HG02798 (cell line): ENCODE measurements at regions not wholly inside any gene's neighbourhood (a gene's known extent, or its start where the extent isn't known, plus 50 kb on each side); places are given as distances from the start of the nearest gene placed in this dataset.
A peak's percentile ranks its signal among the peaks of the same experiment; 100 is the strongest.

Experiments
- ATAC-seq: cut with Tn5 transposase; IDR thresholded peaks from one replicate; pipeline ENCODE4 v1.9.1; 2021; ENCODE audit warnings: mild to moderate bottlenecking; ENCODE audit not compliant: unreplicated experiment, poor library complexity

GRCh38 chr14:52380294-52380693 lies 66.2 kb downstream of the PTGER2 start:
- peak; percentile 100 for ATAC-seq
